ENCODE measurements at regions not wholly inside any gene's neighbourhood (a gene's known extent, or its start where the extent isn't known, plus 50 kb on each side); places are given as distances from the start of the nearest gene placed in this dataset.

DNA sequence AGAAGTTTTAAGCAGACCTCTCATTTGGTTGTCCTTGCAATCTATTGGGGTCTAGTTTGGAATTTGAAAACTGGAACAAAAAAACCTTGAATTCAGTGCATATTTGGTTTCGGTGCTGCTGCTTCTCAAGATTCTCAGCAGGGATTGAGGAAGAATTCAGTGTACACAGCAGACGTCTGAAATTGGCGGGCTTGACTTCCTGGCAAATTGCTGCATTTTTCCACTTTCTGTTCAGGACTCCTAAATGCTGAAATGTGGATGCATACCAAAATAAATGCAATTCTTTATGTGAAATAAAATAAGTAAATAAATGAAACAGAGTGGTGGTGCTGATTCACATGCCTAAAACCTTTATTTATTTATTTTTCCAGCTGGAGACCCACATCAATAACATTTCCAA, 332.4 kb upstream of the KYNU start:
- H3K27ac ChIP-seq (ENCODE audit: low read depth in 1 of 2, low read length in 2 of 2) = no peak overlapping the region
- peaks cover 5 to 16% of the 10 kb centered on the region in 2 donors for H3K9me3 ChIP-seq (replicated peaks in 1 of 2; ENCODE audit: control insufficient read depth in 1 of 2, insufficient read depth in 1 of 2, low read length in 2 of 2)
- H3K9ac ChIP-seq (ENCODE audit: insufficient read depth, low read length, poor library complexity, severe bottlenecking) = no peak overlapping the region
- no peaks in the 10 kb centered on the region for H3K79me2 ChIP-seq (ENCODE audit: insufficient read depth, low read length)
- H3K36me3 Mint-ChIP-seq = no peaks in the 10 kb centered on the region
- H3K27me3 ChIP-seq (ENCODE audit: control insufficient read depth in 2 of 2, insufficient read depth in 2 of 2, low read length in 2 of 2) = no peaks in the 10 kb centered on the region
- no peaks in the 10 kb centered on the region for H4K20me1 ChIP-seq (ENCODE audit: insufficient read depth, low read length)
- intact Hi-C loops (cut with micrococcal nuclease) = no loop called here
- no peak for DNase-seq
- H3K36me3 ChIP-seq (replicated peaks in 1 of 2; ENCODE audit: control insufficient read depth in 1 of 2, insufficient read depth in 2 of 2, low read length in 2 of 2) = no peaks in the 10 kb centered on the region
- H3K4me3 ChIP-seq (replicated peaks in 1 of 3; ENCODE audit: low read depth in 2 of 3, low read length in 3 of 3) = no peak overlapping the region
- no peaks in the 10 kb centered on the region for H3K4me1 Mint-ChIP-seq
- no peak overlapping the region for H3K4me3 Mint-ChIP-seq
- peaks cover 3 to 16% (median 10%) of the 10 kb centered on the region in 7 donors for H3K9me3 Mint-ChIP-seq
- no peaks in the 10 kb centered on the region for H3K4me1 ChIP-seq (ENCODE audit: control insufficient read depth in 1 of 2, insufficient read depth in 2 of 2, low read length in 2 of 2)
- 86% methylated on average over 1 of the region's 3 CpGs for WGBS (ENCODE audit: insufficient coverage)
- no peaks in the 10 kb centered on the region for H3K27me3 Mint-ChIP-seq (ENCODE audit: low read depth in 3 of 3)
- no peak overlapping the region for H3K4me2 ChIP-seq (replicated peaks; ENCODE audit: extremely low read depth, low read length, poor library complexity, severe bottlenecking)
- H3K27ac Mint-ChIP-seq = no peak overlapping the region
- H2AFZ ChIP-seq (ENCODE audit: insufficient read depth, low read depth, low read length, poor library complexity, severe bottlenecking) = no peak overlapping the region
- TF ChIP-seq, protein P1, sequence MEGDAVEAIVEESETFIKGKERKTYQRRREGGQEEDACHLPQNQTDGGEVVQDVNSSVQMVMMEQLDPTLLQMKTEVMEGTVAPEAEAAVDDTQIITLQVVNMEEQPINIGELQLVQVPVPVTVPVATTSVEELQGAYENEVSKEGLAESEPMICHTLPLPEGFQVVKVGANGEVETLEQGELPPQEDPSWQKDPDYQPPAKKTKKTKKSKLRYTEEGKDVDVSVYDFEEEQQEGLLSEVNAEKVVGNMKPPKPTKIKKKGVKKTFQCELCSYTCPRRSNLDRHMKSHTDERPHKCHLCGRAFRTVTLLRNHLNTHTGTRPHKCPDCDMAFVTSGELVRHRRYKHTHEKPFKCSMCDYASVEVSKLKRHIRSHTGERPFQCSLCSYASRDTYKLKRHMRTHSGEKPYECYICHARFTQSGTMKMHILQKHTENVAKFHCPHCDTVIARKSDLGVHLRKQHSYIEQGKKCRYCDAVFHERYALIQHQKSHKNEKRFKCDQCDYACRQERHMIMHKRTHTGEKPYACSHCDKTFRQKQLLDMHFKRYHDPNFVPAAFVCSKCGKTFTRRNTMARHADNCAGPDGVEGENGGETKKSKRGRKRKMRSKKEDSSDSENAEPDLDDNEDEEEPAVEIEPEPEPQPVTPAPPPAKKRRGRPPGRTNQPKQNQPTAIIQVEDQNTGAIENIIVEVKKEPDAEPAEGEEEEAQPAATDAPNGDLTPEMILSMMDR (IDR thresholded peaks at IDR 0.05) = no peak

DNA sequence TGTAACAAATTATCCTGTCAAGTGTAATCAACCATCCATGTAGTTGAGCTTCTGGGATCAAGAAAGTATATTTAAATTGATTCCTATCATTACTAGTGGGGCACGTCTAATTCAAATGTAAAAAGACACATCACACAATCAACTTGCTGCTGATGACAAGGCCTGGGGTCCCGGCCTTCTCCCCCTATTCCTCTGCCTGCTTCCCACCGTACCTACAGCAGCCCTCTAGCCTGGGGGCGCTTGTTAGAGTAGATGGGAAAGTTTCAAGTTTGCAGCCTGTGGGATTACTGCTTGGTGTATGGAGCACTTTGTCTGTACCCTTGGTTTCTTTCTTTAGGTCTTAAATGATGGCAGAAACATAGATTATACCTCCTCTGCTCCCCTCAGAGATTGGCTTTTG, 333.3 kb upstream of the KYNU start:
- no peak overlapping the region for H2AFZ ChIP-seq (ENCODE audit: insufficient read depth, low read depth, low read length, poor library complexity, severe bottlenecking)
- no peaks in the 10 kb centered on the region for H3K36me3 ChIP-seq (replicated peaks in 1 of 2; ENCODE audit: control insufficient read depth in 1 of 2, insufficient read depth in 2 of 2, low read length in 2 of 2)
- H3K27me3 Mint-ChIP-seq (ENCODE audit: low read depth in 3 of 3) = no peaks in the 10 kb centered on the region
- H3K36me3 Mint-ChIP-seq = no peaks in the 10 kb centered on the region
- H3K4me1 ChIP-seq (ENCODE audit: control insufficient read depth in 1 of 2, insufficient read depth in 2 of 2, low read length in 2 of 2) = no peaks in the 10 kb centered on the region
- TF ChIP-seq, protein P1 (IDR thresholded peaks at IDR 0.05) = no peak
- no peak overlapping the region for H3K27ac ChIP-seq (ENCODE audit: low read depth in 1 of 2, low read length in 2 of 2)
- H3K4me3 ChIP-seq (replicated peaks in 1 of 3; ENCODE audit: low read depth in 2 of 3, low read length in 3 of 3) = no peak overlapping the region
- H3K27ac Mint-ChIP-seq = no peak overlapping the region
- no peaks in the 10 kb centered on the region for H3K4me1 Mint-ChIP-seq
- DNase-seq = no peak
- peaks cover 3 to 14% (median 10%) of the 10 kb centered on the region in 7 donors for H3K9me3 Mint-ChIP-seq
- H3K79me2 ChIP-seq (ENCODE audit: insufficient read depth, low read length) = no peaks in the 10 kb centered on the region
- no peak overlapping the region for H3K4me2 ChIP-seq (replicated peaks; ENCODE audit: extremely low read depth, low read length, poor library complexity, severe bottlenecking)
- peaks cover 5 to 16% of the 10 kb centered on the region in 2 donors for H3K9me3 ChIP-seq (replicated peaks in 1 of 2; ENCODE audit: control insufficient read depth in 1 of 2, insufficient read depth in 1 of 2, low read length in 2 of 2)
- H3K27me3 ChIP-seq (ENCODE audit: control insufficient read depth in 2 of 2, insufficient read depth in 2 of 2, low read length in 2 of 2) = no peaks in the 10 kb centered on the region
- intact Hi-C loops (cut with micrococcal nuclease) = no loop called here
- H3K9ac ChIP-seq (ENCODE audit: insufficient read depth, low read length, poor library complexity, severe bottlenecking) = no peak overlapping the region
- WGBS (ENCODE audit: insufficient coverage) = no CpG with 5 or more reads among the region's 4 CpGs
- H3K4me3 Mint-ChIP-seq = no peak overlapping the region
- no peaks in the 10 kb centered on the region for H4K20me1 ChIP-seq (ENCODE audit: insufficient read depth, low read length)
